22Rv1 (cell line): ENCODE measurements at regions not wholly inside any gene's neighbourhood (a gene's known extent, or its start where the extent isn't known, plus 50 kb on each side); places are given as distances from the start of the nearest gene placed in this dataset.

ENCODE experiments used
- ZFX ChIP-seq: fragments of 450-650 bp; IDR thresholded peaks from 2 replicates; pipeline ENCODE4 v1.6.1; 2017; ENCODE audit warnings: antibody characterized with exemption, borderline replicate concordance
- TF ChIP-seq, protein P1 (sequence below): fragments of 450-650 bp; IDR thresholded peaks from 2 replicates; pipeline ENCODE4 v1.5.1; 2017; ENCODE audit warnings: mild to moderate bottlenecking

DNA sequence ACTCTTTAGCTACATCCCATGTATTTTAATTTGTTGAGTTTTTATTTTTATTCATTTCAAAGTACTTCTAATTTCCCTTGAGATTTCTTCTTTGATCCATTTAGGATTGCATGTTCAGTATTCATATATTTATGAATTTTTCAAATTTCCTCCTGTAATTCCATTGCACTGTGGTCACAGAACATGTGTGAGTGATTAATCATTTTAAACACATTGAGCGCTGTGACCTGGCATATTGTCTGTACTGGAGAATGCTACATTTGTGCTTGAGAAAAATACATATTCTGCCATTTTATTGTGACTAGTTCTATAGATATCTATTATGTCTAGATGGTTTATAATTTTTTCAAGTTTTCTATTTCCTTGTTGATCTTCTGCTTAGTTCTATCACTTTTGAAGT is 353.7 kb downstream of the RAD51AP2 start:
- TF ChIP-seq, protein P1, sequence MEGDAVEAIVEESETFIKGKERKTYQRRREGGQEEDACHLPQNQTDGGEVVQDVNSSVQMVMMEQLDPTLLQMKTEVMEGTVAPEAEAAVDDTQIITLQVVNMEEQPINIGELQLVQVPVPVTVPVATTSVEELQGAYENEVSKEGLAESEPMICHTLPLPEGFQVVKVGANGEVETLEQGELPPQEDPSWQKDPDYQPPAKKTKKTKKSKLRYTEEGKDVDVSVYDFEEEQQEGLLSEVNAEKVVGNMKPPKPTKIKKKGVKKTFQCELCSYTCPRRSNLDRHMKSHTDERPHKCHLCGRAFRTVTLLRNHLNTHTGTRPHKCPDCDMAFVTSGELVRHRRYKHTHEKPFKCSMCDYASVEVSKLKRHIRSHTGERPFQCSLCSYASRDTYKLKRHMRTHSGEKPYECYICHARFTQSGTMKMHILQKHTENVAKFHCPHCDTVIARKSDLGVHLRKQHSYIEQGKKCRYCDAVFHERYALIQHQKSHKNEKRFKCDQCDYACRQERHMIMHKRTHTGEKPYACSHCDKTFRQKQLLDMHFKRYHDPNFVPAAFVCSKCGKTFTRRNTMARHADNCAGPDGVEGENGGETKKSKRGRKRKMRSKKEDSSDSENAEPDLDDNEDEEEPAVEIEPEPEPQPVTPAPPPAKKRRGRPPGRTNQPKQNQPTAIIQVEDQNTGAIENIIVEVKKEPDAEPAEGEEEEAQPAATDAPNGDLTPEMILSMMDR, result no peak
- TF ChIP-seq ZFX, result no peak
